SK-N-SH treated with all-trans-retinoic acid at 6 μM for 48 hours (cell line): ENCODE measurements at regions not wholly inside any gene's neighbourhood (a gene's known extent, or its start where the extent isn't known, plus 50 kb on each side); places are given as distances from the start of the nearest gene placed in this dataset.

ENCODE experiments used
- ATAC-seq: fragments of 200-7000 bp; cut with Tn5 transposase; 3 replicates; pipeline ENCODE4 v1.9.1; 2020; ENCODE audit warnings: mild to moderate bottlenecking, moderate library complexity
- ARNTL ChIP-seq: fragments of 450-650 bp; formaldehyde crosslinking; IDR thresholded peaks from 2 replicates; pipeline ENCODE4 v1.5.0; 2020; ENCODE audit warnings: low read depth, mild to moderate bottlenecking, moderate library complexity, borderline replicate concordance
- BACH2 ChIP-seq: fragments of 250-450 bp; sonication (Bioruptor Pico); IDR thresholded peaks from 2 replicates; pipeline ENCODE4 v1.9.0; 2021; ENCODE audit warnings: mild to moderate bottlenecking, borderline replicate concordance
- CSDC2 ChIP-seq: fragments of 250-450 bp; sonication (Bioruptor Pico); IDR thresholded peaks from 2 replicates; pipeline ENCODE4 v1.5.0; 2020; ENCODE audit warnings: mild to moderate bottlenecking, moderate library complexity
- ESRRG ChIP-seq: fragments of 250-450 bp; sonication (Bioruptor Pico); IDR thresholded peaks from 2 replicates; pipeline ENCODE4 v1.6.1; 2021; ENCODE audit warnings: mild to moderate bottlenecking
- GLIS3 ChIP-seq: fragments of 250-450 bp; sonication (Bioruptor Pico); IDR thresholded peaks from 2 replicates; pipeline ENCODE4 v1.5.0; 2020; ENCODE audit warnings: mild to moderate bottlenecking, moderate library complexity
- ISL1 ChIP-seq: fragments of 250-450 bp; sonication (Bioruptor Pico); IDR thresholded peaks from 2 replicates; pipeline ENCODE4 v2.1.2; 2022; ENCODE audit warnings: mild to moderate bottlenecking, moderate library complexity
- OSR1 ChIP-seq: fragments of 250-450 bp; sonication (Bioruptor Pico); IDR thresholded peaks from 2 replicates; pipeline ENCODE4 v1.8.0; 2022; ENCODE audit warnings: moderate library complexity, mild to moderate bottlenecking, inconsistent platforms
- RARB ChIP-seq: fragments of 250-450 bp; sonication (Bioruptor Pico); IDR thresholded peaks from 2 replicates; pipeline ENCODE4 v1.8.0; 2021; ENCODE audit warnings: mild to moderate bottlenecking, moderate library complexity
- SNAI2 ChIP-seq: fragments of 250-450 bp; sonication (Bioruptor Pico); IDR thresholded peaks from 2 replicates; pipeline ENCODE4 v1.5.0; 2020; ENCODE audit warnings: mild to moderate bottlenecking, moderate library complexity
- TCF4 ChIP-seq: fragments of 250-450 bp; sonication (Bioruptor Pico); IDR thresholded peaks from 2 replicates; pipeline ENCODE4 v1.8.0; 2021; ENCODE audit warnings: mild to moderate bottlenecking, moderate library complexity, borderline replicate concordance
- ZFP3 ChIP-seq: fragments of 250-450 bp; sonication (Bioruptor Pico); IDR thresholded peaks from 2 replicates; pipeline ENCODE4 v1.5.0; 2020; ENCODE audit warnings: mild to moderate bottlenecking, moderate library complexity
- ZFP30 ChIP-seq: fragments of 450-650 bp; formaldehyde crosslinking; IDR thresholded peaks from 2 replicates; pipeline ENCODE4 v1.5.0; 2022; ENCODE audit warnings: mild to moderate bottlenecking, moderate library complexity
- ZNF70 ChIP-seq: fragments of 450-650 bp; formaldehyde crosslinking; IDR thresholded peaks from 2 replicates; pipeline ENCODE4 v1.5.0; 2020; ENCODE audit warnings: mild to moderate bottlenecking, moderate library complexity
- ZNF8 ChIP-seq: fragments of 450-650 bp; formaldehyde crosslinking; IDR thresholded peaks from 2 replicates; pipeline ENCODE4 v1.5.0; 2020; ENCODE audit warnings: mild to moderate bottlenecking, moderate library complexity
- TF ChIP-seq, protein P1 (sequence below): fragments of 250-450 bp; sonication (Bioruptor Pico); IDR thresholded peaks from 2 replicates; pipeline ENCODE4 v1.5.0; 2020; ENCODE audit warnings: mild to moderate bottlenecking, moderate library complexity
- TF ChIP-seq, protein P2 (sequence below): fragments of 250-450 bp; sonication (Bioruptor Pico); IDR thresholded peaks from 2 replicates; pipeline ENCODE4 v1.5.1; 2021; ENCODE audit warnings: mild to moderate bottlenecking, moderate library complexity
- TF ChIP-seq, protein P3 (sequence below): fragments of 250-450 bp; sonication (Bioruptor Pico); IDR thresholded peaks from 2 replicates; pipeline ENCODE4 v1.8.0; 2021; ENCODE audit warnings: low read depth, mild to moderate bottlenecking, moderate library complexity, borderline replicate concordance
- TF ChIP-seq, protein P4 (sequence below): fragments of 250-450 bp; sonication (Bioruptor Pico); IDR thresholded peaks from 2 replicates; pipeline ENCODE4 v1.8.0; 2020; ENCODE audit warnings: mild to moderate bottlenecking, moderate library complexity, borderline replicate concordance
- TF ChIP-seq, protein P5 (sequence below): fragments of 250-450 bp; sonication (Bioruptor Pico); IDR thresholded peaks from 2 replicates; pipeline ENCODE4 v1.5.1; 2020; ENCODE audit warnings: low read depth, mild to moderate bottlenecking, moderate library complexity

DNA sequence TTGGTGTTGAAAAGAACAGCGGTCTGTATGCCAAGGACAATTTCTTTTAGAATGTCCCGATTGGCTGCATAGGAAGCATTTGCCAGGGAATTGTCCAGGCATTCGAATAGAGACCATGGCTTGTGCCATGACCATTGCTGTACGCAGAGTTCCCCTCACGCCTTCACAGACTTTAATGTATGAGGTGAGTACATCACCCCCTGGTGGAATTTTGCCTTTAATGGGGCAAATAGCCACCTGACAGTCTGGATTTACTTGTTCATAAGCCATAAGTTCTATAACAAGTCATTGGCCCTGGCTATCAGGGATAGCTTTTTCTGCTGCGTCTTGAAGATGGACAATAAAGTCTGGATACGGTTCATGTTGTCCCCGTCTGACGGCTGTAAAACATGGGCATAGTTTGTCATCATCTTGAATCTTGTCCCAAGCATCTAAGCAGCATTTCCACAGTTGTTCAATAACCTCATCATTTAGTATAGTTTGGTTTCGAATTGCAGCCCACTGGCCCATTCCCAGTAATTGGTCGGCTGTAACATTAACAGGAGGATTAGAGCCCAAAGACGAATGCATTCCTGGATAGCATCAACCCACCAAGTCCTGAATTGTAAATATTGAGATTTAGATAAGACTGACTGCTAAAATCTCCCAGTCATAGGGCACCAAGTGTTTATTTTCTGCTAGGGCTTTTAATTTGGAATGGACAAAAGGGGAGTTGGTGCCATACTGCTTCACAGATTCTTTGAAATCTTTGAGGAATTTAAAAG, 67.7 kb upstream of the ARL4D start:
- TF ChIP-seq, protein P1, sequence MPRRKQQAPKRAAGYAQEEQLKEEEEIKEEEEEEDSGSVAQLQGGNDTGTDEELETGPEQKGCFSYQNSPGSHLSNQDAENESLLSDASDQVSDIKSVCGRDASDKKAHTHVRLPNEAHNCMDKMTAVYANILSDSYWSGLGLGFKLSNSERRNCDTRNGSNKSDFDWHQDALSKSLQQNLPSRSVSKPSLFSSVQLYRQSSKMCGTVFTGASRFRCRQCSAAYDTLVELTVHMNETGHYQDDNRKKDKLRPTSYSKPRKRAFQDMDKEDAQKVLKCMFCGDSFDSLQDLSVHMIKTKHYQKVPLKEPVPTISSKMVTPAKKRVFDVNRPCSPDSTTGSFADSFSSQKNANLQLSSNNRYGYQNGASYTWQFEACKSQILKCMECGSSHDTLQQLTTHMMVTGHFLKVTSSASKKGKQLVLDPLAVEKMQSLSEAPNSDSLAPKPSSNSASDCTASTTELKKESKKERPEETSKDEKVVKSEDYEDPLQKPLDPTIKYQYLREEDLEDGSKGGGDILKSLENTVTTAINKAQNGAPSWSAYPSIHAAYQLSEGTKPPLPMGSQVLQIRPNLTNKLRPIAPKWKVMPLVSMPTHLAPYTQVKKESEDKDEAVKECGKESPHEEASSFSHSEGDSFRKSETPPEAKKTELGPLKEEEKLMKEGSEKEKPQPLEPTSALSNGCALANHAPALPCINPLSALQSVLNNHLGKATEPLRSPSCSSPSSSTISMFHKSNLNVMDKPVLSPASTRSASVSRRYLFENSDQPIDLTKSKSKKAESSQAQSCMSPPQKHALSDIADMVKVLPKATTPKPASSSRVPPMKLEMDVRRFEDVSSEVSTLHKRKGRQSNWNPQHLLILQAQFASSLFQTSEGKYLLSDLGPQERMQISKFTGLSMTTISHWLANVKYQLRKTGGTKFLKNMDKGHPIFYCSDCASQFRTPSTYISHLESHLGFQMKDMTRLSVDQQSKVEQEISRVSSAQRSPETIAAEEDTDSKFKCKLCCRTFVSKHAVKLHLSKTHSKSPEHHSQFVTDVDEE, result no peak
- TF ChIP-seq CSDC2 (CRISPR knock-in tag) (no peak), ZFP3 (CRISPR knock-in tag) (no peak), RARB (no peak), ARNTL (no peak), TCF4 (no peak), ISL1 (CRISPR knock-in tag) (no peak), ZFP30 (CRISPR knock-in tag) (no peak), ZNF70 (no peak), ESRRG (no peak), ZNF8 (CRISPR knock-in tag) (no peak), GLIS3 (no peak), SNAI2 (CRISPR knock-in tag) (no peak), OSR1 (no peak), BACH2 (CRISPR knock-in tag) (no peak)
- TF ChIP-seq, protein P2, sequence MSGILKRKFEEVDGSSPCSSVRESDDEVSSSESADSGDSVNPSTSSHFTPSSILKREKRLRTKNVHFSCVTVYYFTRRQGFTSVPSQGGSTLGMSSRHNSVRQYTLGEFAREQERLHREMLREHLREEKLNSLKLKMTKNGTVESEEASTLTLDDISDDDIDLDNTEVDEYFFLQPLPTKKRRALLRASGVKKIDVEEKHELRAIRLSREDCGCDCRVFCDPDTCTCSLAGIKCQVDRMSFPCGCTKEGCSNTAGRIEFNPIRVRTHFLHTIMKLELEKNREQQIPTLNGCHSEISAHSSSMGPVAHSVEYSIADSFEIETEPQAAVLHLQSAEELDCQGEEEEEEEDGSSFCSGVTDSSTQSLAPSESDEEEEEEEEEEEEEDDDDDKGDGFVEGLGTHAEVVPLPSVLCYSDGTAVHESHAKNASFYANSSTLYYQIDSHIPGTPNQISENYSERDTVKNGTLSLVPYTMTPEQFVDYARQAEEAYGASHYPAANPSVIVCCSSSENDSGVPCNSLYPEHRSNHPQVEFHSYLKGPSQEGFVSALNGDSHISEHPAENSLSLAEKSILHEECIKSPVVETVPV (CRISPR knock-in tag), result no peak
- TF ChIP-seq, protein P3, sequence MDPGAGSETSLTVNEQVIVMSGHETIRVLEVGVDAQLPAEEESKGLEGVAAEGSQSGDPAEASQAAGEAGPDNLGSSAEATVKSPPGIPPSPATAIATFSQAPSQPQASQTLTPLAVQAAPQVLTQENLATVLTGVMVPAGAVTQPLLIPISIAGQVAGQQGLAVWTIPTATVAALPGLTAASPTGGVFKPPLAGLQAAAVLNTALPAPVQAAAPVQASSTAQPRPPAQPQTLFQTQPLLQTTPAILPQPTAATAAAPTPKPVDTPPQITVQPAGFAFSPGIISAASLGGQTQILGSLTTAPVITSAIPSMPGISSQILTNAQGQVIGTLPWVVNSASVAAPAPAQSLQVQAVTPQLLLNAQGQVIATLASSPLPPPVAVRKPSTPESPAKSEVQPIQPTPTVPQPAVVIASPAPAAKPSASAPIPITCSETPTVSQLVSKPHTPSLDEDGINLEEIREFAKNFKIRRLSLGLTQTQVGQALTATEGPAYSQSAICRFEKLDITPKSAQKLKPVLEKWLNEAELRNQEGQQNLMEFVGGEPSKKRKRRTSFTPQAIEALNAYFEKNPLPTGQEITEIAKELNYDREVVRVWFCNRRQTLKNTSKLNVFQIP (CRISPR knock-in tag), result no peak
- TF ChIP-seq, protein P4, sequence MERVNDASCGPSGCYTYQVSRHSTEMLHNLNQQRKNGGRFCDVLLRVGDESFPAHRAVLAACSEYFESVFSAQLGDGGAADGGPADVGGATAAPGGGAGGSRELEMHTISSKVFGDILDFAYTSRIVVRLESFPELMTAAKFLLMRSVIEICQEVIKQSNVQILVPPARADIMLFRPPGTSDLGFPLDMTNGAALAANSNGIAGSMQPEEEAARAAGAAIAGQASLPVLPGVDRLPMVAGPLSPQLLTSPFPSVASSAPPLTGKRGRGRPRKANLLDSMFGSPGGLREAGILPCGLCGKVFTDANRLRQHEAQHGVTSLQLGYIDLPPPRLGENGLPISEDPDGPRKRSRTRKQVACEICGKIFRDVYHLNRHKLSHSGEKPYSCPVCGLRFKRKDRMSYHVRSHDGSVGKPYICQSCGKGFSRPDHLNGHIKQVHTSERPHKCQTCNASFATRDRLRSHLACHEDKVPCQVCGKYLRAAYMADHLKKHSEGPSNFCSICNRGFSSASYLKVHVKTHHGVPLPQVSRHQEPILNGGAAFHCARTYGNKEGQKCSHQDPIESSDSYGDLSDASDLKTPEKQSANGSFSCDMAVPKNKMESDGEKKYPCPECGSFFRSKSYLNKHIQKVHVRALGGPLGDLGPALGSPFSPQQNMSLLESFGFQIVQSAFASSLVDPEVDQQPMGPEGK (CRISPR knock-in tag), result no peak
- TF ChIP-seq, protein P5, sequence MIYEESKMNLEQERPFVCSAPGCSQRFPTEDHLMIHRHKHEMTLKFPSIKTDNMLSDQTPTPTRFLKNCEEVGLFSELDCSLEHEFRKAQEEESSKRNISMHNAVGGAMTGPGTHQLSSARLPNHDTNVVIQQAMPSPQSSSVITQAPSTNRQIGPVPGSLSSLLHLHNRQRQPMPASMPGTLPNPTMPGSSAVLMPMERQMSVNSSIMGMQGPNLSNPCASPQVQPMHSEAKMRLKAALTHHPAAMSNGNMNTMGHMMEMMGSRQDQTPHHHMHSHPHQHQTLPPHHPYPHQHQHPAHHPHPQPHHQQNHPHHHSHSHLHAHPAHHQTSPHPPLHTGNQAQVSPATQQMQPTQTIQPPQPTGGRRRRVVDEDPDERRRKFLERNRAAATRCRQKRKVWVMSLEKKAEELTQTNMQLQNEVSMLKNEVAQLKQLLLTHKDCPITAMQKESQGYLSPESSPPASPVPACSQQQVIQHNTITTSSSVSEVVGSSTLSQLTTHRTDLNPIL (CRISPR knock-in tag), result no peak
- no peak for ATAC-seq

DNA sequence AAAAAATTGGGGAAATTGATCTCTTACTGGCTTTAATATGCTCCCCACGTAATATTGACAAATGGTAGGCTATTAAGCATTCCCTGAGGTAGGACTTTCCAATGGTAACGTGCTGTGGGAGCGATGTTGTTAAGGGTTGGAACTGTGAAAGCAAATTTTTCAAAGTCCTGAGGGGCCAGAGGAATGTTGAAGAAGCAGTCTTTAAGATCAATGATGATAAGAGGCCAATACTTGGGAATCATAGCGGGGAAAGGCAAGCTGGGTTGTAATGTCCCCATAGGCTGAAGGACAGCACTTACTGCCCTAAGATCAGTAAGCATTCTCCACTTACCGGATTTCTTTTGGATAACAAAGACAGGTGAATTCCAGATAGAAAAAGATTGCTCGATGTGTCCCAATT, 69.6 kb upstream of the ARL4D start:
- ATAC-seq, result no peak
- no peak for TF ChIP-seq ZNF70
- TF ChIP-seq ESRRG, result no peak
- TF ChIP-seq SNAI2 (CRISPR knock-in tag), result no peak
- TF ChIP-seq, protein P5 (CRISPR knock-in tag), result no peak
- TF ChIP-seq OSR1, result no peak
- TF ChIP-seq, protein P3 (CRISPR knock-in tag), result no peak
- TF ChIP-seq, protein P2 (CRISPR knock-in tag), result no peak
